WTC11 (cell line): ENCODE measurements at regions not wholly inside any gene's neighbourhood (a gene's known extent, or its start where the extent isn't known, plus 50 kb on each side); places are given as distances from the start of the nearest gene placed in this dataset.

ENCODE experiments used
- ATF1 ChIP-seq: sonication (generic); formaldehyde crosslinking; IDR thresholded peaks from 2 replicates; pipeline ENCODE4 v1.8.1; 2023; ENCODE audit warnings: mild to moderate bottlenecking, moderate library complexity, missing genetic modification reagents
- ATF3 ChIP-seq: sonication (generic); formaldehyde crosslinking; conservative IDR thresholded peaks from 2 replicates; pipeline ENCODE4 v1.8.1; 2022; ENCODE audit warnings: mild to moderate bottlenecking, missing genetic modification reagents
- ATF6 ChIP-seq: sonication (generic); formaldehyde crosslinking; IDR thresholded peaks from 2 replicates; pipeline ENCODE4 v1.8.1; 2023; ENCODE audit warnings: mild to moderate bottlenecking, missing genetic modification reagents
- CREB1 ChIP-seq: sonication (generic); formaldehyde crosslinking; IDR thresholded peaks from 2 replicates; pipeline ENCODE4 v1.8.0; 2023; ENCODE audit warnings: mild to moderate bottlenecking, missing genetic modification reagents
- CTCF ChIP-seq: fragments of 200-600 bp; IDR thresholded peaks from 2 replicates; pipeline ENCODE4 v1.8.0; 2022; ENCODE audit warnings: antibody characterized with exemption
- E2F1 ChIP-seq: sonication (generic); formaldehyde crosslinking; IDR thresholded peaks from 2 replicates; pipeline ENCODE4 v1.8.0; 2022; ENCODE audit warnings: mild to moderate bottlenecking, missing genetic modification reagents
- ESRRA ChIP-seq: sonication (generic); formaldehyde crosslinking; IDR thresholded peaks from 2 replicates; pipeline ENCODE4 v1.8.1; 2022; ENCODE audit warnings: mild to moderate bottlenecking, missing genetic modification reagents, borderline replicate concordance
- ETV6 ChIP-seq: sonication (generic); formaldehyde crosslinking; IDR thresholded peaks from 2 replicates; pipeline ENCODE4 v1.8.1; 2022; ENCODE audit warnings: mild to moderate bottlenecking, missing genetic modification reagents
- IRF1 ChIP-seq: sonication (generic); formaldehyde crosslinking; IDR thresholded peaks from 2 replicates; pipeline ENCODE4 v1.8.0; 2023; ENCODE audit warnings: missing genetic modification reagents
- JUN ChIP-seq: sonication (generic); formaldehyde crosslinking; IDR thresholded peaks from 2 replicates; pipeline ENCODE4 v1.8.0; 2023; ENCODE audit warnings: mild to moderate bottlenecking, missing genetic modification reagents
- RELA ChIP-seq: sonication (generic); formaldehyde crosslinking; IDR thresholded peaks from 2 replicates; pipeline ENCODE4 v1.8.1; 2022; ENCODE audit warnings: missing genetic modification reagents, mild to moderate bottlenecking, borderline replicate concordance
- ZNF138 ChIP-seq: sonication (generic); formaldehyde crosslinking; conservative IDR thresholded peaks from 2 replicates; pipeline ENCODE4 v1.8.1; 2022; ENCODE audit warnings: mild to moderate bottlenecking, moderate library complexity, missing genetic modification reagents

GRCh38 chrX:5681159-5681558, 547.5 kb downstream of the NLGN4X start:
- TF ChIP-seq ATF6: no peak
- TF ChIP-seq ZNF138 (CRISPR knock-in tag): no peak
- TF ChIP-seq ETV6 (CRISPR knock-in tag): no peak
- no peak for TF ChIP-seq CTCF
- no peak for TF ChIP-seq ESRRA
- no peak for TF ChIP-seq RELA (CRISPR knock-in tag)
- no peak for TF ChIP-seq ATF3
- no peak for TF ChIP-seq CREB1 (CRISPR knock-in tag)
- TF ChIP-seq E2F1 (CRISPR knock-in tag): no peak
- TF ChIP-seq ATF1: no peak
- no peak for TF ChIP-seq IRF1 (CRISPR knock-in tag)
- no peak for TF ChIP-seq JUN (CRISPR knock-in tag)
